NB4 (cell line): ENCODE measurements at regions not wholly inside any gene's neighbourhood (a gene's known extent, or its start where the extent isn't known, plus 50 kb on each side); places are given as distances from the start of the nearest gene placed in this dataset.

Experiments
- MYC ChIP-seq: IDR thresholded peaks from 2 replicates; pipeline ENCODE4 v1.6.1; 2011; ENCODE audit warnings: low read depth, low read length
- POLR2A ChIP-seq: IDR thresholded peaks from 2 replicates; pipeline ENCODE4 v1.6.1; 2011; ENCODE audit warnings: mild to moderate bottlenecking; ENCODE audit not compliant: insufficient read length; ENCODE audit errors: extremely low read depth
- TF ChIP-seq, protein P1 (sequence below): IDR thresholded peaks from one replicate; pipeline ENCODE4 v1.5.1; 2012; ENCODE audit warnings: low read depth, low read length
- TF ChIP-seq, protein P2 (sequence below): IDR thresholded peaks from 2 replicates; pipeline ENCODE4 v1.6.1; 2011; ENCODE audit warnings: low read depth, low read length

DNA sequence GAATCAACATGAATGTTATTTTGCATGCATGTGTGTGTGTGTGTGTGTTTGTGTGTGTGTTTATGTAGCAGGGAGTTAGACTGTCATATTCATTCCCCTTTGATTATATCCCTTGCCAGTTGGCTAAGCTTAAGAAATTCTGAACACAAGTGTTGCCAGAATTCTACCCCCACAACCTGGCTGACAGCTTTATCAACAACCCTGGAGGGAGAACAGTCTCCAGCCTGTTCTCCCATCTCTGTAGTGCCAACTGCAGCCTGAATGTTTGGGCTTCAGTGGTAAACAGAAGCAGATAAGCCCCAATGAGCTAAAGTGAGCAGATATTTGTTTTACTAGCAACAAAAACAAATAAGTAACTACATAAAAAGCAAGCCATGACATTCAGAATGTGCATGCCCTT is 162.6 kb upstream of the ABI3BP start:
- TF ChIP-seq, protein P1, sequence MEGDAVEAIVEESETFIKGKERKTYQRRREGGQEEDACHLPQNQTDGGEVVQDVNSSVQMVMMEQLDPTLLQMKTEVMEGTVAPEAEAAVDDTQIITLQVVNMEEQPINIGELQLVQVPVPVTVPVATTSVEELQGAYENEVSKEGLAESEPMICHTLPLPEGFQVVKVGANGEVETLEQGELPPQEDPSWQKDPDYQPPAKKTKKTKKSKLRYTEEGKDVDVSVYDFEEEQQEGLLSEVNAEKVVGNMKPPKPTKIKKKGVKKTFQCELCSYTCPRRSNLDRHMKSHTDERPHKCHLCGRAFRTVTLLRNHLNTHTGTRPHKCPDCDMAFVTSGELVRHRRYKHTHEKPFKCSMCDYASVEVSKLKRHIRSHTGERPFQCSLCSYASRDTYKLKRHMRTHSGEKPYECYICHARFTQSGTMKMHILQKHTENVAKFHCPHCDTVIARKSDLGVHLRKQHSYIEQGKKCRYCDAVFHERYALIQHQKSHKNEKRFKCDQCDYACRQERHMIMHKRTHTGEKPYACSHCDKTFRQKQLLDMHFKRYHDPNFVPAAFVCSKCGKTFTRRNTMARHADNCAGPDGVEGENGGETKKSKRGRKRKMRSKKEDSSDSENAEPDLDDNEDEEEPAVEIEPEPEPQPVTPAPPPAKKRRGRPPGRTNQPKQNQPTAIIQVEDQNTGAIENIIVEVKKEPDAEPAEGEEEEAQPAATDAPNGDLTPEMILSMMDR, result no peak
- TF ChIP-seq, protein P2, sequence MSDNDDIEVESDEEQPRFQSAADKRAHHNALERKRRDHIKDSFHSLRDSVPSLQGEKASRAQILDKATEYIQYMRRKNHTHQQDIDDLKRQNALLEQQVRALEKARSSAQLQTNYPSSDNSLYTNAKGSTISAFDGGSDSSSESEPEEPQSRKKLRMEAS, result no peak
- TF ChIP-seq POLR2A, result no peak
- TF ChIP-seq MYC, result no peak
